Neural progenitor cell (in vitro differentiated cells): ENCODE measurements at regions not wholly inside any gene's neighbourhood (a gene's known extent, or its start where the extent isn't known, plus 50 kb on each side); places are given as distances from the start of the nearest gene placed in this dataset.

Experiments
- DNase-seq: peaks from one replicate; pipeline ENCODE4 v3.0.0-alpha.2; 2016; ENCODE audit warnings: low spot score
- H2AFZ ChIP-seq: fragments of 200-600 bp; sonication (generic); replicated peaks from 2 replicates; pipeline ENCODE4 v1.6.1; 2016; ENCODE audit warnings: antibody characterized with exemption
- H3F3A ChIP-seq: fragments of 200-600 bp; sonication (generic); 2 replicates; pipeline ENCODE4 v1.6.1; 2016; ENCODE audit warnings: antibody characterized with exemption, low read depth
- H3K27ac ChIP-seq: fragments of 200-600 bp; sonication (generic); 2 replicates; pipeline ENCODE4 v1.5.1; 2016; ENCODE audit warnings: mild to moderate bottlenecking
- H3K27me3 ChIP-seq: fragments of 200-600 bp; sonication (generic); 2 replicates; pipeline ENCODE4 v1.6.1; 2016; ENCODE audit warnings: mild to moderate bottlenecking, moderate library complexity
- H3K36me3 ChIP-seq: fragments of 200-600 bp; sonication (generic); 2 replicates; pipeline ENCODE4 v1.5.1; 2016
- H3K4me1 ChIP-seq: fragments of 200-600 bp; sonication (generic); 2 replicates; pipeline ENCODE4 v1.6.1; 2016; ENCODE audit warnings: mixed run types
- H3K4me2 ChIP-seq: fragments of 200-600 bp; sonication (generic); 2 replicates; pipeline ENCODE4 v1.6.1; 2016
- H3K4me3 ChIP-seq: fragments of 200-600 bp; sonication (generic); 2 replicates; pipeline ENCODE4 v1.5.1; 2016
- H3K79me2 ChIP-seq: fragments of 200-600 bp; sonication (generic); 2 replicates; pipeline ENCODE4 v1.6.1; 2016; ENCODE audit warnings: low read depth
- H3K9ac ChIP-seq: fragments of 200-600 bp; sonication (generic); 2 replicates; pipeline ENCODE4 v1.6.1; 2016
- H3K9me3 ChIP-seq: fragments of 200-600 bp; sonication (generic); 2 replicates; pipeline ENCODE4 v1.5.1; 2016; ENCODE audit warnings: low read depth
- H4K20me1 ChIP-seq: fragments of 200-600 bp; sonication (generic); 2 replicates; pipeline ENCODE4 v1.6.1; 2016; ENCODE audit warnings: low read depth
- H3K27ac Mint-ChIP-seq: 3 replicates; pipeline ENCODE4 v1.8.0; 2021; ENCODE audit warnings: mixed read lengths
- H3K27me3 Mint-ChIP-seq: 2 replicates; pipeline ENCODE4 v1.8.0; 2022; ENCODE audit warnings: low read depth, mild to moderate bottlenecking, inconsistent platforms, moderate library complexity, mixed read lengths; ENCODE audit not compliant: insufficient read depth
- H3K36me3 Mint-ChIP-seq: 3 replicates; pipeline ENCODE4 v1.8.0; 2021; ENCODE audit warnings: mixed read lengths
- H3K4me1 Mint-ChIP-seq: 3 replicates; pipeline ENCODE4 v1.8.0; 2021; ENCODE audit warnings: mixed read lengths
- H3K4me3 Mint-ChIP-seq: 3 replicates; pipeline ENCODE4 v1.8.0; 2021; ENCODE audit warnings: mild to moderate bottlenecking, moderate library complexity, mixed read lengths
- H3K9me3 Mint-ChIP-seq: 3 replicates; pipeline ENCODE4 v1.8.0; 2020; ENCODE audit warnings: mixed read lengths
- EZH2 ChIP-seq: fragments of 200-600 bp; sonication (generic); IDR thresholded peaks from 2 replicates; pipeline ENCODE4 v1.6.1; 2017; ENCODE audit warnings: antibody characterized with exemption, mild to moderate bottlenecking, moderate library complexity
- EZH2phosphoT487 ChIP-seq: fragments of 200-600 bp; sonication (generic); IDR thresholded peaks from 2 replicates; pipeline ENCODE4 v1.6.1; 2017; ENCODE audit warnings: antibody characterized with exemption
- TF ChIP-seq, protein P1 (sequence below): fragments of 200-600 bp; sonication (generic); IDR thresholded peaks from 2 replicates; pipeline ENCODE4 v1.5.1; 2017; ENCODE audit warnings: antibody characterized with exemption, mild to moderate bottlenecking

DNA sequence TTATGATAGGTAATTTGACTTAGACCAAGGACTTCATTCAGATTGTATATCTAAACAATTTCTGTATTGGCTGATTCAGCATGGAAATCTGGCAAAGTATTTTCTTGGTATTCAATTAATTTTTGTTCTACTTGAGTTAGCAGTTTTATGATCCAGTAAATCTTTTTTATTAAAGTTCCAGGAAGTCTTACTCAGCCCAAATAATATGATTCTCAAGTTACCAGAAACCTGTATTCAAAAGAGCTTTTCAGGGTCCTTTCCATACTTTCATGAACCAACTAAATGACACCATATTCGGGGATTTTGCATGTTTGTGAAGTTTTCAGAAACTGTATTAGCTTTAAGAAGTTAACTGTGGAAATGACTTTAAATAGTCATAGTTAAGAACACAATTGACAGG lies 662.6 kb downstream of the LRFN5 start:
- no peaks in the 10 kb centered on the region for H3F3A ChIP-seq
- peaks cover 15% of the 10 kb centered on the region for H3K9me3 Mint-ChIP-seq
- no peaks in the 10 kb centered on the region for H3K27me3 Mint-ChIP-seq

DNA sequence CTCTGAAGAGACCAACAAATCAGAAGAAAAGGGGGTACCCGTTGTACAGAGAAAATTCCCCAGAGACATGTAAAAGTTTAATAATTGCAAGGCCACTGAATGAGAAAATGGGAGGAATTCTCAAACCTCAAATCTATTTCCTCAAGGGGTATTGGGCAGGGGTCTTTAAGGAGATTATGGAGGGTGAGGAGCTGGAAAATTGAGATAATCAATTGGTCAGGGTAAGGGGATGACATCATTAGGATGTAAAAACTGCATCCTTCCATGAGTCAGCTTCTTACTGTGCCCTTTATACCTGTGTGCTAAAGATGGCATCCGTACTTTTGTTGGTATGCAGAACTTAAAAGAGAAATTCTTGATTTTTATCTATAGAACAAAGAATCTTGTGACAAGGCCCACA lies 641.5 kb downstream of the LRFN5 start:
- H3F3A ChIP-seq: no peaks in the 10 kb centered on the region
- no peaks in the 10 kb centered on the region for H3K4me1 ChIP-seq
- H3K9ac ChIP-seq: no peak overlapping the region
- H3K79me2 ChIP-seq: no peaks in the 10 kb centered on the region
- H3K4me3 ChIP-seq: no peak overlapping the region
- Mint-ChIP-seq H3K4me1 (peaks cover 8% of the 10 kb centered on the region), H3K27ac (no peak overlapping the region), H3K27me3 (peaks cover 2% of the 10 kb centered on the region), H3K36me3 (no peaks in the 10 kb centered on the region), H3K4me3 (no peak overlapping the region), H3K9me3 (peaks cover 7% of the 10 kb centered on the region)
- H3K36me3 ChIP-seq: no peaks in the 10 kb centered on the region
- TF ChIP-seq EZH2: no peak
- TF ChIP-seq, protein P1, sequence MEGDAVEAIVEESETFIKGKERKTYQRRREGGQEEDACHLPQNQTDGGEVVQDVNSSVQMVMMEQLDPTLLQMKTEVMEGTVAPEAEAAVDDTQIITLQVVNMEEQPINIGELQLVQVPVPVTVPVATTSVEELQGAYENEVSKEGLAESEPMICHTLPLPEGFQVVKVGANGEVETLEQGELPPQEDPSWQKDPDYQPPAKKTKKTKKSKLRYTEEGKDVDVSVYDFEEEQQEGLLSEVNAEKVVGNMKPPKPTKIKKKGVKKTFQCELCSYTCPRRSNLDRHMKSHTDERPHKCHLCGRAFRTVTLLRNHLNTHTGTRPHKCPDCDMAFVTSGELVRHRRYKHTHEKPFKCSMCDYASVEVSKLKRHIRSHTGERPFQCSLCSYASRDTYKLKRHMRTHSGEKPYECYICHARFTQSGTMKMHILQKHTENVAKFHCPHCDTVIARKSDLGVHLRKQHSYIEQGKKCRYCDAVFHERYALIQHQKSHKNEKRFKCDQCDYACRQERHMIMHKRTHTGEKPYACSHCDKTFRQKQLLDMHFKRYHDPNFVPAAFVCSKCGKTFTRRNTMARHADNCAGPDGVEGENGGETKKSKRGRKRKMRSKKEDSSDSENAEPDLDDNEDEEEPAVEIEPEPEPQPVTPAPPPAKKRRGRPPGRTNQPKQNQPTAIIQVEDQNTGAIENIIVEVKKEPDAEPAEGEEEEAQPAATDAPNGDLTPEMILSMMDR: no peak
- no peak for TF ChIP-seq EZH2phosphoT487
- no peaks in the 10 kb centered on the region for H4K20me1 ChIP-seq
- no peak overlapping the region for H3K27ac ChIP-seq
- no peaks in the 10 kb centered on the region for H3K27me3 ChIP-seq
- DNase-seq: no peak
- no peaks in the 10 kb centered on the region for H3K9me3 ChIP-seq
- H3K4me2 ChIP-seq: no peak overlapping the region
- no peak overlapping the region for H2AFZ ChIP-seq

More for the DNA sequence above, 662.6 kb downstream of the LRFN5 start:
- Mint-ChIP-seq H3K4me3 (no peak overlapping the region), H3K4me1 (no peaks in the 10 kb centered on the region), H3K36me3 (no peaks in the 10 kb centered on the region), H3K27ac (no peak overlapping the region)
- no peaks in the 10 kb centered on the region for H3K9me3 ChIP-seq
- H3K4me2 ChIP-seq: no peak overlapping the region
- H3K4me3 ChIP-seq: no peak overlapping the region
- H3K4me1 ChIP-seq: no peaks in the 10 kb centered on the region
- H3K9ac ChIP-seq: no peak overlapping the region
- no peak overlapping the region for H3K27ac ChIP-seq
- H3K79me2 ChIP-seq: no peaks in the 10 kb centered on the region
- DNase-seq: no peak
- TF ChIP-seq, protein P1: no peak
- TF ChIP-seq EZH2 (no peak), EZH2phosphoT487 (no peak)
- H3K36me3 ChIP-seq: no peaks in the 10 kb centered on the region
- H4K20me1 ChIP-seq: no peaks in the 10 kb centered on the region
- H3K27me3 ChIP-seq: no peaks in the 10 kb centered on the region
- H2AFZ ChIP-seq: no peak overlapping the region

DNA sequence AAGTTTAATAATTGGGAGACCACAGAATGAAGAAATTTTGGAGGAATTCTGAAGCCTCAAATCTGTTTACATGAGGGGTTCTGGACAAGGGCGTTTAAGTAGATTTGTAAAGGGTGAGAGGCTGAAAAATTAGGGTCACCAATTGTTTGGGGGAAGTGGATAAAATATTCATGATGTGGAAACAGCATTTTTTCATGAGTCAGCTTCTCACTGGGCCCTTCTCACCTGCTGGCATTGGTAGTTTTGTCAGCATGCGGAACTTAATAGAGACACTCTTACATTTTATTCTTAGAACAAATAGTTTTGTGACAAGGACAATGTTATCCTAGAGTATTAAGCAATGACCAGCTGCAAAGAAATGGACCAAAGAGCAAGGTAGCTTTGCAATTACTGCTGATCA lies 634.4 kb downstream of the LRFN5 start:
- no peak for DNase-seq
- Mint-ChIP-seq H3K9me3 (peaks cover 7% of the 10 kb centered on the region), H3K4me1 (no peaks in the 10 kb centered on the region), H3K4me3 (no peak overlapping the region), H3K36me3 (no peaks in the 10 kb centered on the region), H3K27ac (no peak overlapping the region), H3K27me3 (peaks cover 2% of the 10 kb centered on the region)
- Histone ChIP-seq H3K27ac (no peak overlapping the region), H3K4me1 (no peaks in the 10 kb centered on the region), H2AFZ (no peak overlapping the region), H4K20me1 (no peaks in the 10 kb centered on the region), H3K27me3 (no peaks in the 10 kb centered on the region), H3F3A (no peaks in the 10 kb centered on the region), H3K4me2 (no peak overlapping the region), H3K36me3 (no peaks in the 10 kb centered on the region), H3K9me3 (no peaks in the 10 kb centered on the region), H3K79me2 (no peaks in the 10 kb centered on the region), H3K9ac (no peak overlapping the region), H3K4me3 (no peak overlapping the region)
- TF ChIP-seq EZH2phosphoT487 (no peak), EZH2 (no peak)
- TF ChIP-seq, protein P1: no peak

DNA sequence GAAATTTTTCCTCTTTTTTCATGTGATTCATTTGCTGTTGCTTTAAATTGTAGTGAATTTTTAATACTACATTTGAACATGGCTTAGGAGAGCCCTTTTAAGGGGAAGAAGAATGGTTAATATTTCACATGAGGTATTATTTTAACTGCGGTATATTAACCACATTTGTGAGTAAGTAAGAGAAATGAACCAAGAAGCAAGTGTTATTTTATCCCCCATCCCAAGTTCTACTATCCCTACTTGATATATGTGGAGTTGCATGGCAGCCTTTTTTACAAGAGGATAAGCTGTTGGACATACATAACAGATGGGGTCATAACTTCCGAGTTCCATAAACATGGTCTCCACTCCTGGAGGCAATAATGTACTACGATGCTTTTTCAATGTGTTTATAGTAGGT lies 623.3 kb downstream of the LRFN5 start:
- Mint-ChIP-seq H3K27me3 (no peaks in the 10 kb centered on the region), H3K27ac (no peak overlapping the region), H3K9me3 (peaks cover 2% of the 10 kb centered on the region), H3K4me3 (no peak overlapping the region), H3K4me1 (no peaks in the 10 kb centered on the region), H3K36me3 (no peaks in the 10 kb centered on the region)
- Histone ChIP-seq H3K4me1 (no peaks in the 10 kb centered on the region), H3K4me3 (no peak overlapping the region), H3F3A (no peaks in the 10 kb centered on the region), H3K36me3 (no peaks in the 10 kb centered on the region), H3K27ac (no peak overlapping the region), H4K20me1 (no peaks in the 10 kb centered on the region), H3K79me2 (no peaks in the 10 kb centered on the region), H3K9me3 (no peaks in the 10 kb centered on the region), H2AFZ (no peak overlapping the region), H3K27me3 (no peaks in the 10 kb centered on the region), H3K4me2 (no peak overlapping the region), H3K9ac (no peak overlapping the region)
- DNase-seq: no peak
- no peak for TF ChIP-seq EZH2
- TF ChIP-seq EZH2phosphoT487: no peak
- TF ChIP-seq, protein P1: no peak
